Large intestine (tissue), 3 donors: ENCODE measurements at regions not wholly inside any gene's neighbourhood (a gene's known extent, or its start where the extent isn't known, plus 50 kb on each side); places are given as distances from the start of the nearest gene placed in this dataset.
"Not testable (repeated sequence)": the region's sequence is repeated elsewhere in the genome, so short reads cannot be mapped to it uniquely, and the experiment has no call there.

Experiments used
- DNase-seq, 2 donors: peaks; one replicate each; pipeline versions ENCODE4 v3.0.0 to v3.0.0-alpha.2; 2013
- H3K27ac ChIP-seq: one replicate; pipeline ENCODE4 v1.5.1; 2013; ENCODE audit warnings: low read length
- H3K27me3 ChIP-seq: 2 replicates; pipeline ENCODE4 v1.6.1; 2013; ENCODE audit warnings: low read length; ENCODE audit not compliant: control insufficient read depth, insufficient read depth
- H3K36me3 ChIP-seq: 2 replicates; pipeline ENCODE4 v1.6.1; 2013; ENCODE audit warnings: low read length; ENCODE audit not compliant: control insufficient read depth, insufficient read depth
- H3K4me1 ChIP-seq: one replicate; pipeline ENCODE4 v1.6.1; 2013; ENCODE audit warnings: low read length; ENCODE audit not compliant: control insufficient read depth, insufficient read depth
- H3K4me3 ChIP-seq: one replicate; pipeline ENCODE4 v1.5.1; 2013; ENCODE audit warnings: low read length
- H3K9me3 ChIP-seq: one replicate; pipeline ENCODE4 v1.6.1; 2013; ENCODE audit warnings: mild to moderate bottlenecking, low read depth, low read length, moderate library complexity; ENCODE audit not compliant: control insufficient read depth
- WGBS: methylation state at CpG from one replicate; pipeline ENCODE4 v1.1.5; 2013; ENCODE audit warnings: low lambda C conversion rate; ENCODE audit not compliant: insufficient coverage; 5-methylcytosine and 5-hydroxymethylcytosine counted together

GRCh38 chr1:120257064-120257777, 80.9 kb upstream of the SEC22B start:
- not testable (repeated sequence) for H3K27me3 ChIP-seq, H3K27ac ChIP-seq, H3K4me3 ChIP-seq, DNase-seq, H3K36me3 ChIP-seq, H3K4me1 ChIP-seq, H3K9me3 ChIP-seq
- no CpG with 5 or more reads among the region's 6 CpGs for WGBS

GRCh38 chr1:120250756-120251155, 74.4 kb upstream of the SEC22B start:
- not testable (repeated sequence) for H3K27me3 ChIP-seq, H3K4me3 ChIP-seq, H3K9me3 ChIP-seq, H3K36me3 ChIP-seq, DNase-seq, H3K4me1 ChIP-seq, H3K27ac ChIP-seq
- no CpG with 5 or more reads among the region's 2 CpGs for WGBS

GRCh38 chr1:120248726-120249427, 72.6 kb upstream of the SEC22B start:
- H3K36me3 ChIP-seq, H3K27ac ChIP-seq: not testable (repeated sequence)
- no CpG with 5 or more reads among the region's 7 CpGs for WGBS

GRCh38 chr1:120248203-120248602, 71.9 kb upstream of the SEC22B start:
- H3K27ac ChIP-seq, H3K36me3 ChIP-seq, H3K4me3 ChIP-seq, DNase-seq, H3K27me3 ChIP-seq, H3K4me1 ChIP-seq, H3K9me3 ChIP-seq: not testable (repeated sequence)
- no CpG with 5 or more reads among the region's 2 CpGs for WGBS

More at GRCh38 chr1:120248726-120249427, 72.6 kb upstream of the SEC22B start:
- not testable (repeated sequence) for H3K4me1 ChIP-seq, DNase-seq, H3K9me3 ChIP-seq, H3K4me3 ChIP-seq, H3K27me3 ChIP-seq

- not testable (repeated sequence) for H3K4me1 ChIP-seq, H3K27ac ChIP-seq, H3K4me3 ChIP-seq, DNase-seq, H3K36me3 ChIP-seq, H3K27me3 ChIP-seq, H3K9me3 ChIP-seq
- no CpG with 5 or more reads among the region's 6 CpGs for WGBS
Measured at GRCh38 chr1:120243867-120244266, 67.5 kb upstream of the SEC22B start.

- not testable (repeated sequence) for H3K27ac ChIP-seq, H3K9me3 ChIP-seq, H3K4me3 ChIP-seq, H3K36me3 ChIP-seq, DNase-seq, H3K4me1 ChIP-seq, H3K27me3 ChIP-seq
- WGBS = no CpG with 5 or more reads among the region's 8 CpGs
Measured at GRCh38 chr1:120242582-120242981, 66.3 kb upstream of the SEC22B start.

- DNase-seq, H3K4me1 ChIP-seq, H3K36me3 ChIP-seq, H3K4me3 ChIP-seq, H3K9me3 ChIP-seq, H3K27ac ChIP-seq, H3K27me3 ChIP-seq: not testable (repeated sequence)
- WGBS = no CpG with 5 or more reads among the region's 5 CpGs
Measured at GRCh38 chr1:120241868-120242267, 65.5 kb upstream of the SEC22B start.

GRCh38 chr1:120240181-120240580, 63.9 kb upstream of the SEC22B start:
- H3K36me3 ChIP-seq, H3K27me3 ChIP-seq, H3K4me3 ChIP-seq, H3K27ac ChIP-seq, DNase-seq, H3K9me3 ChIP-seq, H3K4me1 ChIP-seq: not testable (repeated sequence)
- WGBS = no CpG with 5 or more reads among the region's 1 CpG

GRCh38 chr1:120239351-120239750, 63.0 kb upstream of the SEC22B start:
- not testable (repeated sequence) for H3K4me1 ChIP-seq, DNase-seq, H3K36me3 ChIP-seq, H3K27ac ChIP-seq, H3K4me3 ChIP-seq, H3K9me3 ChIP-seq, H3K27me3 ChIP-seq

- not testable (repeated sequence) for DNase-seq
- no CpG with 5 or more reads among the region's 2 CpGs for WGBS
Measured at GRCh38 chr1:120238867-120239266, 62.5 kb upstream of the SEC22B start.

GRCh38 chr1:120233661-120234018, 57.3 kb upstream of the SEC22B start:
- not testable (repeated sequence) for H3K9me3 ChIP-seq, H3K4me3 ChIP-seq, DNase-seq, H3K27me3 ChIP-seq, H3K27ac ChIP-seq, H3K36me3 ChIP-seq, H3K4me1 ChIP-seq
- no CpG with 5 or more reads among the region's 2 CpGs for WGBS

More at GRCh38 chr1:120238867-120239266, 62.5 kb upstream of the SEC22B start:
- H3K27me3 ChIP-seq, H3K36me3 ChIP-seq, H3K9me3 ChIP-seq, H3K4me3 ChIP-seq, H3K4me1 ChIP-seq, H3K27ac ChIP-seq: not testable (repeated sequence)
